HEK293 (cell line): ENCODE measurements at regions not wholly inside any gene's neighbourhood (a gene's known extent, or its start where the extent isn't known, plus 50 kb on each side); places are given as distances from the start of the nearest gene placed in this dataset.

Source experiments
- CTCF ChIA-PET: fragments of 350-600 bp; formaldehyde crosslinking; extraction: SDS; loops from one replicate; lab custom pipeline; 2021; ENCODE audit warnings: antibody characterized with exemption; lab: Yijun Ruan, JAX
- POLR2A ChIA-PET: fragments of 300-600 bp; formaldehyde crosslinking; extraction: SDS; loops from one replicate; lab custom pipeline; 2020; ENCODE audit warnings: antibody characterized with exemption, inconsistent platforms; lab: Yijun Ruan, JAX
- H3K27ac ChIP-seq: fragments of 200-500 bp; sonication (Bioruptor generic); 2 replicates; pipeline ENCODE4 v1.5.1; 2014; ENCODE audit warnings: low read depth, low read length, control low read depth, inconsistent platforms; ENCODE audit errors: extremely low read depth
- H3K36me3 ChIP-seq, 2 experiments: fragments of 200-500 bp in 1 of 2; sonication (Bioruptor generic) in 1 of 2; 1 replicate in 1 of 2; 2 replicates in 1 of 2; pipeline ENCODE4 v1.5.1; 2014 to 2017; ENCODE audit warnings: inconsistent platforms in 2 of 2, low read length in 2 of 2; ENCODE audit not compliant: control insufficient read depth in 2 of 2, insufficient read depth in 1 of 2
- H3K4me1 ChIP-seq: fragments of 200-500 bp; sonication (Bioruptor generic); 2 replicates; pipeline ENCODE4 v1.5.1; 2014; ENCODE audit warnings: mild to moderate bottlenecking, low read length, inconsistent platforms; ENCODE audit not compliant: control insufficient read depth, insufficient read depth
- H3K4me3 ChIP-seq: 2 replicates; pipeline ENCODE4 v1.5.1; 2011; ENCODE audit warnings: low read depth, mild to moderate bottlenecking, control low read depth, low read length, moderate library complexity
- H3K9me3 ChIP-seq: fragments of 200-500 bp; sonication (Bioruptor generic); 2 replicates; pipeline ENCODE4 v1.5.1; 2014; ENCODE audit warnings: low read depth, low read length, inconsistent platforms; ENCODE audit not compliant: control insufficient read depth, insufficient read depth
- ELK4 ChIP-seq: IDR thresholded peaks from 2 replicates; pipeline ENCODE4 v1.6.1; 2011; ENCODE audit warnings: mild to moderate bottlenecking, low read depth, low read length, borderline replicate concordance
- GFI1B ChIP-seq: fragments of 450-650 bp; formaldehyde crosslinking; IDR thresholded peaks from 2 replicates; pipeline ENCODE4 v1.5.1; 2016; ENCODE audit warnings: missing biosample characterization, missing genetic modification characterization
- GLI4 ChIP-seq: fragments of 450-650 bp; formaldehyde crosslinking; IDR thresholded peaks from 2 replicates; pipeline ENCODE4 v1.5.1; 2016; ENCODE audit warnings: missing biosample characterization, missing genetic modification characterization
- HOXD13 ChIP-seq: sonication (generic); formaldehyde crosslinking; IDR thresholded peaks from 2 replicates; pipeline ENCODE4 v1.8.0; 2022; ENCODE audit warnings: missing genetic modification reagents, borderline replicate concordance
- KLF16 ChIP-seq: fragments of 450-650 bp; formaldehyde crosslinking; IDR thresholded peaks from 2 replicates; pipeline ENCODE4 v1.5.1; 2017; ENCODE audit warnings: missing biosample characterization, missing genetic modification characterization
- PBX3 ChIP-seq: sonication (generic); formaldehyde crosslinking; IDR thresholded peaks from 2 replicates; pipeline ENCODE4 v1.8.1; 2022; ENCODE audit warnings: mild to moderate bottlenecking, moderate library complexity, missing genetic modification reagents
- REPIN1 ChIP-seq: fragments of 450-650 bp; formaldehyde crosslinking; IDR thresholded peaks from 2 replicates; pipeline ENCODE4 v1.5.1; 2017; ENCODE audit warnings: missing biosample characterization, missing genetic modification characterization, low read depth
- SCRT1 ChIP-seq: fragments of 450-650 bp; formaldehyde crosslinking; IDR thresholded peaks from 2 replicates; pipeline ENCODE4 v1.5.1; 2016; ENCODE audit warnings: missing biosample characterization, missing genetic modification characterization, borderline replicate concordance
- ZBTB26 ChIP-seq: fragments of 450-650 bp; formaldehyde crosslinking; optimal IDR thresholded peaks from 2 replicates; pipeline ENCODE3; 2016; ENCODE audit warnings: missing biosample characterization, mild to moderate bottlenecking, missing genetic modification characterization
- ZIC2 ChIP-seq: fragments of 450-650 bp; formaldehyde crosslinking; IDR thresholded peaks from 2 replicates; pipeline ENCODE4 v1.5.1; 2016; ENCODE audit warnings: missing biosample characterization, missing genetic modification characterization
- ZNF112 ChIP-seq: fragments of 450-650 bp; formaldehyde crosslinking; IDR thresholded peaks from 2 replicates; pipeline ENCODE4 v1.5.0; 2017; ENCODE audit warnings: missing biosample characterization, missing genetic modification characterization
- ZNF148 ChIP-seq: fragments of 450-650 bp; formaldehyde crosslinking; IDR thresholded peaks from 2 replicates; pipeline ENCODE4 v1.5.0; 2017; ENCODE audit warnings: missing biosample characterization, missing genetic modification characterization, borderline replicate concordance
- ZNF350 ChIP-seq: fragments of 450-650 bp; formaldehyde crosslinking; IDR thresholded peaks from 2 replicates; pipeline ENCODE4 v1.5.0; 2017; ENCODE audit warnings: missing biosample characterization, mild to moderate bottlenecking, missing genetic modification characterization
- ZNF354C ChIP-seq: fragments of 450-650 bp; formaldehyde crosslinking; IDR thresholded peaks from 2 replicates; pipeline ENCODE4 v1.5.1; 2016; ENCODE audit warnings: missing biosample characterization, missing genetic modification characterization, low read depth, borderline replicate concordance
- ZNF366 ChIP-seq: fragments of 450-650 bp; formaldehyde crosslinking; conservative IDR thresholded peaks from 2 replicates; pipeline ENCODE4 v1.5.1; 2016; ENCODE audit warnings: missing biosample characterization, missing genetic modification characterization
- ZNF391 ChIP-seq: fragments of 450-650 bp; formaldehyde crosslinking; IDR thresholded peaks from 2 replicates; pipeline ENCODE4 v1.5.1; 2016; ENCODE audit warnings: low read depth, missing biosample characterization, missing genetic modification characterization, borderline replicate concordance
- ZNF394 ChIP-seq: fragments of 450-650 bp; formaldehyde crosslinking; IDR thresholded peaks from 2 replicates; pipeline ENCODE4 v1.5.1; 2016; ENCODE audit warnings: missing biosample characterization, missing genetic modification characterization, mild to moderate bottlenecking, moderate library complexity, borderline replicate concordance
- ZNF48 ChIP-seq: fragments of 450-650 bp; formaldehyde crosslinking; IDR thresholded peaks from 2 replicates; pipeline ENCODE4 v1.5.1; 2016; ENCODE audit warnings: missing biosample characterization, missing genetic modification characterization
- ZNF521 ChIP-seq: fragments of 450-650 bp; formaldehyde crosslinking; IDR thresholded peaks from 2 replicates; pipeline ENCODE4 v1.5.1; 2017; ENCODE audit warnings: missing biosample characterization, mild to moderate bottlenecking, missing genetic modification characterization
- ZNF529 ChIP-seq: fragments of 450-650 bp; formaldehyde crosslinking; IDR thresholded peaks from 2 replicates; pipeline ENCODE4 v1.5.1; 2017; ENCODE audit warnings: missing genetic modification characterization, missing biosample characterization; ENCODE audit not compliant: insufficient replicate concordance
- ZNF660 ChIP-seq: fragments of 450-650 bp; IDR thresholded peaks from 2 replicates; pipeline ENCODE4 v1.5.1; 2018; ENCODE audit warnings: missing biosample characterization, mild to moderate bottlenecking, missing genetic modification characterization
- ZNF76 ChIP-seq: fragments of 450-650 bp; formaldehyde crosslinking; IDR thresholded peaks from 2 replicates; pipeline ENCODE4; 2016; ENCODE audit warnings: low read depth, missing biosample characterization, missing genetic modification characterization, borderline replicate concordance
- ZNF776 ChIP-seq: fragments of 450-650 bp; formaldehyde crosslinking; IDR thresholded peaks from 2 replicates; pipeline ENCODE4 v1.5.0; 2017; ENCODE audit warnings: missing biosample characterization, missing genetic modification characterization, borderline replicate concordance
- ZNF777 ChIP-seq: fragments of 450-650 bp; formaldehyde crosslinking; IDR thresholded peaks from 2 replicates; pipeline ENCODE4 v1.5.1; 2017; ENCODE audit warnings: missing biosample characterization, missing genetic modification characterization, borderline replicate concordance
- ZNF843 ChIP-seq: fragments of 450-650 bp; formaldehyde crosslinking; IDR thresholded peaks from 2 replicates; pipeline ENCODE4 v1.5.1; 2016; ENCODE audit warnings: missing biosample characterization, missing genetic modification characterization

- no peak for TF ChIP-seq ELK4
These were observed 390.3 kb upstream of the DCN start (continued) for GRCh38 chr12:91572869-91573268.

- Histone ChIP-seq H3K4me1 (no peaks in the 10 kb centered on the region), H3K36me3 (no peaks in the 10 kb centered on the region), H3K4me3 (no peak overlapping the region), H3K27ac (no peak overlapping the region), H3K9me3 (no peaks in the 10 kb centered on the region)
- TF ChIP-seq ZNF366 (no peak), ZNF48 (no peak), ZIC2 (tag by site-specific recombination) (no peak), SCRT1 (tag by site-specific recombination) (no peak), ZNF529 (tag by site-specific recombination) (no peak), GFI1B (tag by site-specific recombination) (no peak), ZNF112 (no peak), GLI4 (tag by site-specific recombination) (no peak), ZBTB26 (tag by site-specific recombination) (no peak)
- ChIA-PET CTCF (interaction anchor here (0.5 to 0.7 kb wide), 3 partner anchors 45 to 567 kb away, joined by 3 to 5 read pairs (median 3); no protein-coding TSS in a partner anchor), POLR2A (no interaction called here)
These were observed 384.5 kb upstream of the DCN start for GRCh38 chr12:91567100-91567485.

GRCh38 chr12:91566328-91567099 is 383.9 kb upstream of the DCN start:
- Histone ChIP-seq H3K36me3 (no peaks in the 10 kb centered on the region), H3K4me3 (no peak overlapping the region), H3K27ac (no peak overlapping the region), H3K4me1 (no peaks in the 10 kb centered on the region), H3K9me3 (no peaks in the 10 kb centered on the region)
- ChIA-PET CTCF (interaction anchor here (0.6 to 0.7 kb wide), 2 partner anchors 265 to 568 kb away, joined by 3 to 5 read pairs; no protein-coding TSS in a partner anchor), POLR2A (no interaction called here)
- no peak for TF ChIP-seq ZNF354C (tag by site-specific recombination)
- TF ChIP-seq ZNF776 (tag by site-specific recombination), result no peak
- no peak for TF ChIP-seq HOXD13
- 0 out of 2 replicates have a peak, but pooled peaks have one; percentile 23 for TF ChIP-seq ZNF366
- TF ChIP-seq KLF16, result no peak
- TF ChIP-seq ZNF350, result no peak

GRCh38 chr12:91565846-91566245 is 383.2 kb upstream of the DCN start:
- Histone ChIP-seq H3K27ac (no peak overlapping the region), H3K9me3 (no peaks in the 10 kb centered on the region), H3K4me1 (no peaks in the 10 kb centered on the region), H3K4me3 (no peak overlapping the region), H3K36me3 (no peaks in the 10 kb centered on the region)
- ChIA-PET POLR2A (no interaction called here), CTCF (no interaction called here)
- TF ChIP-seq ZNF660 (no peak), ZNF391 (tag by site-specific recombination) (no peak), ZNF148 (tag by site-specific recombination) (no peak), REPIN1 (tag by site-specific recombination) (no peak), PBX3 (CRISPR knock-in tag) (no peak), ZNF777 (tag by site-specific recombination) (no peak), ZNF76 (tag by site-specific recombination) (no peak), ZNF521 (tag by site-specific recombination) (no peak), ZNF394 (tag by site-specific recombination) (no peak), ZNF843 (tag by site-specific recombination) (no peak)
